ENCODE measurements at regions not wholly inside any gene's neighbourhood (a gene's known extent, or its start where the extent isn't known, plus 50 kb on each side); places are given as distances from the start of the nearest gene placed in this dataset.

DNA sequence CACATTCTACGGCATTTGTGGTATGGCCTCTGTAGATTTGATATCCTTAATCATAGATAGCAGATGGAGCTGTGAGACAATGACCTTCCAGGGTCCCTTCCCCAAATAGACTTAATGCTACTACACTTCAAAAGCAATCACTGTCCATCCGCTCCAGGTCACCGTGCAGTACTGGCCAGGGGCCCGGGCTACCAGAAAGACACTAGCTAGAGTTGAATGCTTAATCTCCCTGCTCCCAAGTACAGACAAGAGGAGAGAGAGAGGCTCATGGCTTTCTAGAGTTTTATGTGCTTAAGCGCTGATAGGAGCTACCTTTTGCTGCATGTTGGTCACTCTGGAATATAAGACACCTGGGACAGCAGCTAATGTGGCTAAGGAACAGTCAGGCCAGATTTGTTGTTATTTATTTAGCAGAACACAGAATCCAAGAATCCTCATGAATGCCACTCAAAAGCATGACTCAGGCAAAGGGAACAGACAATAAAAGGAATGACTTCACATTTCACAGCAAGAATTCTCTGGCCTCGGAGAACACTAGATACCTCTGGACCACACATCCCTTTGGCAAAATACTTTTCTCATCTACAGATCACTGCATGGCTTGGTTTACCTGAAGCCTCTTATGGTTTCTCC lies 165.0 kb downstream of the LACC1 start:
- Histone ChIP-seq H3K4me3 (no peak overlapping the region), H3K4me1 (peaks cover 0 to 12% (median 0%) of the 10 kb centered on the region in 4 donors), H3K36me3 (no peaks in the 10 kb centered on the region), H3K27me3 (no peaks in the 10 kb centered on the region), H3K27ac (no peak overlapping the region), H3K9me3 (no peaks in the 10 kb centered on the region)
- intact Hi-C loops (cut with DNase I; ENCODE audit: low total_unique reads), result loop anchor here (10.0 kb wide), 1 partner anchor 130 kb away; no protein-coding TSS in a partner anchor
- TF ChIP-seq, protein P1, sequence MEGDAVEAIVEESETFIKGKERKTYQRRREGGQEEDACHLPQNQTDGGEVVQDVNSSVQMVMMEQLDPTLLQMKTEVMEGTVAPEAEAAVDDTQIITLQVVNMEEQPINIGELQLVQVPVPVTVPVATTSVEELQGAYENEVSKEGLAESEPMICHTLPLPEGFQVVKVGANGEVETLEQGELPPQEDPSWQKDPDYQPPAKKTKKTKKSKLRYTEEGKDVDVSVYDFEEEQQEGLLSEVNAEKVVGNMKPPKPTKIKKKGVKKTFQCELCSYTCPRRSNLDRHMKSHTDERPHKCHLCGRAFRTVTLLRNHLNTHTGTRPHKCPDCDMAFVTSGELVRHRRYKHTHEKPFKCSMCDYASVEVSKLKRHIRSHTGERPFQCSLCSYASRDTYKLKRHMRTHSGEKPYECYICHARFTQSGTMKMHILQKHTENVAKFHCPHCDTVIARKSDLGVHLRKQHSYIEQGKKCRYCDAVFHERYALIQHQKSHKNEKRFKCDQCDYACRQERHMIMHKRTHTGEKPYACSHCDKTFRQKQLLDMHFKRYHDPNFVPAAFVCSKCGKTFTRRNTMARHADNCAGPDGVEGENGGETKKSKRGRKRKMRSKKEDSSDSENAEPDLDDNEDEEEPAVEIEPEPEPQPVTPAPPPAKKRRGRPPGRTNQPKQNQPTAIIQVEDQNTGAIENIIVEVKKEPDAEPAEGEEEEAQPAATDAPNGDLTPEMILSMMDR (IDR thresholded peaks at IDR 0.05), result no peak
- no peak for DNase-seq

DNA sequence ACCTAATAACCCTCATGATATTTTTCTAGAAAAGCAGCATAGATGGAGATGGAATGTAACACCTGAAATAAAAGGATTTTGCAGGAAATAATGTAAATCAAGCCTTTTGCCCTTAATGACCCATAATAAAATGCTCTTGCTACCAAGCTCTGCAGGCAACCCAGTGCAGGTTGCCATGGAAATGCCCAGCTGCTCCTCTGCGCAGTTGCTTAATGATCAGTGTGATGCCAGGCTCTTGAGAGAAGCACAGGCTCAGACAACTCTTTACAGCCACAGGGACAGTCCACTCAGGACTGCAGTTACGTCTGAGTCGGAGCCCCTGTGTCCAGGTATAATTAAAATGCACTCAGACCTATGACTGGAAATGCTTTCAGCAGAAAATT lies 165.5 kb downstream of the LACC1 start:
- no peaks in the 10 kb centered on the region for H3K27me3 ChIP-seq
- no peak for DNase-seq
- TF ChIP-seq, protein P1 (IDR thresholded peaks at IDR 0.05), result no peak
- no peak overlapping the region for H3K27ac ChIP-seq
- H3K9me3 ChIP-seq, result no peaks in the 10 kb centered on the region
- intact Hi-C loops (cut with DNase I; ENCODE audit: low total_unique reads), result loop anchor here (10.0 kb wide), 1 partner anchor 130 kb away; no protein-coding TSS in a partner anchor
- H3K4me1 ChIP-seq, result peaks cover 0 to 9% (median 2%) of the 10 kb centered on the region in 4 donors
- H3K36me3 ChIP-seq, result no peaks in the 10 kb centered on the region
- H3K4me3 ChIP-seq, result no peak overlapping the region

GRCh38 chr13:44046428-44046827 lies 166.7 kb downstream of the LACC1 start:
- peaks cover 0 to 13% (median 7%) of the 10 kb centered on the region in 4 donors for H3K4me1 ChIP-seq
- H3K27me3 ChIP-seq, result no peaks in the 10 kb centered on the region
- H3K36me3 ChIP-seq, result no peaks in the 10 kb centered on the region
- no peak overlapping the region for H3K27ac ChIP-seq
- TF ChIP-seq, protein P1 (IDR thresholded peaks at IDR 0.05), result no peak
- no peaks in the 10 kb centered on the region for H3K9me3 ChIP-seq
- H3K4me3 ChIP-seq, result no peak overlapping the region
- intact Hi-C loops (cut with DNase I; ENCODE audit: low total_unique reads), result loop anchor here (10.0 kb wide), 1 partner anchor 132 kb away; no protein-coding TSS in a partner anchor
- no peak for DNase-seq

DNA sequence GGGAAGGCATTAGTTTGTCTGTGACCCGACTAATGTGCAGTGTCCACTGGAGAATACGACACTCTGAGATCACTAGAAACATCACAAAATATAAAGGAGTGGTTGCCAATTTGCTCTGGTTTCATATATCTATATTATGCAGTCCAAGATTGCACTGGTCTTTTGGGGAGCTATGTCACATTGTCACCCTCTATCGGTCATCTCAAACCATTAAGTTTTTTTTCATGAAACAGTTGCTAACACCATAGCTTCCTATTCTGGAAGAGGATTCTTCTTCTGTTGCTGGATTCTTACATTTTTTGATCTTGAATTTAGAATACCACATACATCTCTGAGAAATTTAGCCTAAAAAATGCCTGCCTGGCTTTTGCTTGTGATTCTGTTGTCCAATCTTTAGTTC lies 168.6 kb downstream of the LACC1 start:
- Histone ChIP-seq H3K27ac (no peak overlapping the region), H3K36me3 (no peaks in the 10 kb centered on the region), H3K27me3 (no peaks in the 10 kb centered on the region), H3K4me1 (peaks cover 0 to 32% (median 17%) of the 10 kb centered on the region in 4 donors), H3K4me3 (no peak overlapping the region), H3K9me3 (no peaks in the 10 kb centered on the region)
- TF ChIP-seq, protein P1 (IDR thresholded peaks at IDR 0.05), result no peak
- DNase-seq, result no peak
- intact Hi-C loops (cut with DNase I; ENCODE audit: low total_unique reads), result loop anchor here (10.0 kb wide), 1 partner anchor 134 kb away; no protein-coding TSS in a partner anchor

GRCh38 chr13:44049081-44049945 lies 169.6 kb downstream of the LACC1 start:
- Histone ChIP-seq H3K36me3 (no peaks in the 10 kb centered on the region), H3K4me3 (no peak overlapping the region), H3K9me3 (no peaks in the 10 kb centered on the region), H3K27me3 (no peaks in the 10 kb centered on the region), H3K4me1 (peaks cover 0 to 39% (median 20%) of the 10 kb centered on the region in 4 donors), H3K27ac (peak overlapping the region in 1 of 2 donors; percentile 32)
- intact Hi-C loops (cut with DNase I; ENCODE audit: low total_unique reads), result loop anchor here (10.0 kb wide), 1 partner anchor 135 kb away; no protein-coding TSS in a partner anchor
- DNase-seq, result no peak
- TF ChIP-seq, protein P1 (IDR thresholded peaks at IDR 0.05), result no peak

Measured in tibial artery (tissue), 4 donors.